Colonic mucosa (tissue), 4 donors: ENCODE measurements at regions not wholly inside any gene's neighbourhood (a gene's known extent, or its start where the extent isn't known, plus 50 kb on each side); places are given as distances from the start of the nearest gene placed in this dataset.

ENCODE experiments used
- DNase-seq: peaks from one replicate; pipeline ENCODE4 v3.0.0-alpha.2; 2020
- H3K27ac ChIP-seq: fragments of 200-600 bp; one replicate; pipeline ENCODE4 v1.8.0; 2021
- H3K27me3 ChIP-seq: fragments of 200-600 bp; one replicate; pipeline ENCODE4 v1.8.0; 2021
- H3K36me3 ChIP-seq: fragments of 200-600 bp; one replicate; pipeline ENCODE4 v1.8.0; 2021
- H3K4me1 ChIP-seq: fragments of 200-600 bp; one replicate; pipeline ENCODE4 v1.8.0; 2021; ENCODE audit warnings: mild to moderate bottlenecking
- H3K4me3 ChIP-seq: fragments of 200-600 bp; one replicate; pipeline ENCODE4 v1.8.0; 2021
- H3K9ac ChIP-seq, 2 donors: one replicate each; pipeline ENCODE4 v1.7.0; 2013; ENCODE audit warnings: control low read depth in 2 of 2, low read depth in 2 of 2, low read length in 2 of 2
- H3K9me3 ChIP-seq: fragments of 200-600 bp; one replicate; pipeline ENCODE4 v1.8.0; 2021
- CTCF ChIP-seq: fragments of 200-600 bp; IDR thresholded peaks from one replicate; pipeline ENCODE4 v1.8.0; 2022; ENCODE audit warnings: antibody characterized with exemption, mild to moderate bottlenecking
- intact Hi-C: fragments of 100-400 bp; cut with DNase I; formaldehyde crosslinking; loops from one replicate; pipeline ENCODE4 v1.14.1; 2022
- donor health status: healthy.
- donor health status: DM: no; HTN: no; CAD: no.
- donor health status: DM: no; HTN: no; CAD: no.

GRCh38 chrX:113594123-113594841, 753.7 kb upstream of the AMOT start:
- no peak overlapping the region for H3K4me3 ChIP-seq
- no peak overlapping the region for H3K27ac ChIP-seq
- H3K9ac ChIP-seq = no peak overlapping the region
- intact Hi-C loops = loop anchor here (10.0 kb wide), 1 partner anchor 61 kb away; no protein-coding TSS in a partner anchor
- no peaks in the 10 kb centered on the region for H3K36me3 ChIP-seq
- DNase-seq = no peak
- no peaks in the 10 kb centered on the region for H3K27me3 ChIP-seq
- no peaks in the 10 kb centered on the region for H3K9me3 ChIP-seq
- H3K4me1 ChIP-seq = no peaks in the 10 kb centered on the region
- no peak for TF ChIP-seq CTCF

- Histone ChIP-seq H3K27ac (no peak overlapping the region), H3K9me3 (no peaks in the 10 kb centered on the region), H3K9ac (no peak overlapping the region), H3K36me3 (no peaks in the 10 kb centered on the region), H3K4me3 (no peak overlapping the region), H3K27me3 (no peaks in the 10 kb centered on the region), H3K4me1 (no peaks in the 10 kb centered on the region)
- TF ChIP-seq CTCF = no peak
- DNase-seq = no peak
- intact Hi-C loops = no loop called here
Measured at GRCh38 chrX:113586281-113586898, 745.8 kb upstream of the AMOT start.

- no peak overlapping the region for H3K27ac ChIP-seq
- no peaks in the 10 kb centered on the region for H3K27me3 ChIP-seq
- TF ChIP-seq CTCF = no peak
- H3K4me1 ChIP-seq = no peaks in the 10 kb centered on the region
- DNase-seq = no peak
- no peak overlapping the region for H3K4me3 ChIP-seq
- H3K9me3 ChIP-seq = no peaks in the 10 kb centered on the region
- intact Hi-C loops = no loop called here
- H3K9ac ChIP-seq = no peak overlapping the region
- no peaks in the 10 kb centered on the region for H3K36me3 ChIP-seq
Measured at GRCh38 chrX:113580486-113580885, 739.9 kb upstream of the AMOT start.

GRCh38 chrX:113558576-113558975, 717.9 kb upstream of the AMOT start:
- no peak overlapping the region for H3K27ac ChIP-seq
- H3K4me3 ChIP-seq = no peak overlapping the region
- DNase-seq = no peak
- H3K9ac ChIP-seq = no peak overlapping the region
- intact Hi-C loops = no loop called here
- H3K27me3 ChIP-seq = no peaks in the 10 kb centered on the region
- H3K36me3 ChIP-seq = no peaks in the 10 kb centered on the region
- no peaks in the 10 kb centered on the region for H3K4me1 ChIP-seq
- no peak for TF ChIP-seq CTCF
- no peaks in the 10 kb centered on the region for H3K9me3 ChIP-seq

GRCh38 chrX:113551919-113552318, 711.3 kb upstream of the AMOT start:
- Histone ChIP-seq H3K9ac (no peak overlapping the region), H3K4me3 (no peak overlapping the region), H3K36me3 (no peaks in the 10 kb centered on the region), H3K4me1 (no peaks in the 10 kb centered on the region), H3K27me3 (no peaks in the 10 kb centered on the region), H3K27ac (no peak overlapping the region), H3K9me3 (no peaks in the 10 kb centered on the region)
- DNase-seq = no peak
- no peak for TF ChIP-seq CTCF
- intact Hi-C loops = no loop called here
